Kidney glomerular epithelial cell (primary cell): ENCODE measurements at regions not wholly inside any gene's neighbourhood (a gene's known extent, or its start where the extent isn't known, plus 50 kb on each side); places are given as distances from the start of the nearest gene placed in this dataset.

Experiments
- DNase-seq: peaks from one replicate; lab custom pipeline; 2025; lab: John Stamatoyannopoulos, UW

DNA sequence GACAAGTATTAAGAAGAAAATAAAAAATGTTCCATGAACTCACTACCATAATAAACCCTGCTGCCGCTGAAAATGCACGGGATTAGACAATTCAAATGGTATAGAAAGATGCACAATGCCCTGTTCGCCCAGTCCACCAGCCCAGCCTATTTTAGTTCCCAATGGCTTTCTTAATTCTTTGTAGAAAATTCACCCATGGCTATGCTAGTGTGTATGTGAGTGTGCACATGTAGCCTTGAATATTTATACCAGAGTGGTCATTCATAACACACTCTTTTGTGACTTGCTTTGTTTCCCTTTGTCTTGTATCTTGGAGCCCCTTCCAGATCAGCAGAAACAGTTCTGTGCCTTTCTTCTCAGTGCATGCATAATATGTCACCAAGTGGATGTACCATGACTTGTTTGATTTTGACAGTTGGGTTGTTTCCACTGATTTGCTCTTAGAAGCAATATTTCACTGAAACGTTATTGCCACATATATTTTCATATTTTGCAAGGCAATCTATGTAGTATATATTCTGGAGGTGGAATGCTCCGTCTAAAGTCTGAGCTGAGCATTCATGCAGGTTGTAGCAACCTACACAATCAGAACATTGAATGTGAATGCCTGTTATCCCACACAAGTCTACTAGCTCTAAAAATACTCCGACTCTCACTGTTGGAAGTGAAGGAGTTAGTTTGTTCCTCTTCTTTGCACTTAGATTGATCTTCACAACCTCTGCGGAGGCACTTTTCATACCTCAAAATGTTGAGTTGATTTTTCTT, 383.0 kb upstream of the EEF2KMT start:
- no peak for DNase-seq

- no peak for DNase-seq
Observed at GRCh38 chr16:5479926-5480325, 382.3 kb upstream of the EEF2KMT start.

DNA sequence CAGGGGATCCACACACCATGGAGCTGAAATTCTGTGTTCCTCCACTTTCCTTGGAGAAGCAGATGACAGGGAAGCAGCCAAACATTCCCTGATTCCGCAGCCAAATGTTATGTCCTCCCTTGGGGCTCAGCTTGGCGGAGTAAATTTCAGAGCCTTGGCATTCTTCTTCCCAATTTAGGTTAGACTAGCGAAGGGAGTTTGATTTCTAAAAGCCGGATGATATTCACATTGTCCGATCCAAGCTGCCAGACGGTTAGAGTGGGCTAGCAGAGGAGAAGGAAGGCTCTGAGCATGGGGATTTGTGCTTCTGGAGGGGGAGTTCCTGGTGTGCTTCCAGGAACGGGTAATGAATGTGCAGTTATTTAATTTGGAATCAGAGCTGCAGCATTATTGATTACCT, 380.4 kb upstream of the EEF2KMT start:
- no peak for DNase-seq

DNA sequence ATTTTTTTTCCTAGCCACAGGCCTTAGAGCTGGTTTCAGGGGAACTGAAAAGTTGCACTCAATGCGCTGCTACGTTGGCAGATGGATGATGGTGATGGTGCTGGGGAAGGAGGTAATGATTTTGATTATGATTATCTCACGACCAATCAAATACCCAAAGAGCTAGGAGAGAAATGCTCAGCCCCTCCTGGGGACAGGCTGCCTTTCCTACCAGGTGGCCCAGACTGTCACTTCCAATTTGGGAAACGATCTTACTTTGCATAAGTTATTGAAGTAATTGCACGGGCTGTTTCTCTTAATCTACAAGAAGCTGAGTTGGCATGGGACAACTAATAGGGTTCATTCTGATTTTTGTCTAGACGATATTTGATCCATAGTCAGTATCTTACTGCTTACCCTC, 379.7 kb upstream of the EEF2KMT start:
- DNase-seq, result no peak

DNA sequence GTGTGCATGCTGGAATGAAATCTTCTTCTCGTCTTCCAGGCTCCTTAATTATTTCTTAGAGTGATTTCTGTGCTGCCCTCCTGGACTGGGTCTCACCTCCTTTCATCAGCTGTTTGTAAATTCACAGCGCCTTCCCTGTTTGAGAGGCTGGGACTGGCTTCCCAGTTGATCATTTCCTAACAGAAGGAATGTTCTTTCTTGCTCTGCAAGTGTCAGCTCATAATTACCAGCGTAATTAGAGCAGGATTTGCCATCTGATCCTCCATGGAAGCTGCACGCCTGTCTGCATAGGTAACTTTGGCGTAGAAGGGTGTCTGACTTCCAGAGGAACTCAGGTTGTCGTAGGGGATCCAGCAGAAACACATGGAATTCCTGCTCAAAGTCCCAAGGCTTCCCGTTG, 375.0 kb upstream of the EEF2KMT start:
- DNase-seq, result no peak

DNA sequence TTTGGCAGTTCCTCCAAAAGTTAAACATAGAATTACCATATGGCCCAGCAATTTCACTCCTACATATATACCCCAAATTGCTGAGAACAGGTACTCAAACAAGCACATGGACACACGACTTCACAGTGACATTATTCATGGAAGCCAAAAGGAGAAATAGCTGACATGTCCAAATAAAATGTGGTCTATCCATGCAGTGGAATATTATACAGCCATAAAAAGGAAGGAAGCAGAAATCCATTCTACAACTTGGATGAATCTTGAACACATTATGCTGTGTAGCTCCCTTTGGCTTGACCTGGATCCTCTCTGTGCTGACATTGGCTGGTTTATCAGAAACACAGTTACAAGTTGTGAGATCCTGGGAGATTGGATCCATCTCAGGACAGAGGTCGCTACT, 370.9 kb upstream of the EEF2KMT start:
- DNase-seq, result no peak

GRCh38 chr16:5467552-5467951, 370.0 kb upstream of the EEF2KMT start:
- no peak for DNase-seq

- no peak for DNase-seq
Observed at GRCh38 chr16:5466551-5466950, 369.0 kb upstream of the EEF2KMT start.

DNA sequence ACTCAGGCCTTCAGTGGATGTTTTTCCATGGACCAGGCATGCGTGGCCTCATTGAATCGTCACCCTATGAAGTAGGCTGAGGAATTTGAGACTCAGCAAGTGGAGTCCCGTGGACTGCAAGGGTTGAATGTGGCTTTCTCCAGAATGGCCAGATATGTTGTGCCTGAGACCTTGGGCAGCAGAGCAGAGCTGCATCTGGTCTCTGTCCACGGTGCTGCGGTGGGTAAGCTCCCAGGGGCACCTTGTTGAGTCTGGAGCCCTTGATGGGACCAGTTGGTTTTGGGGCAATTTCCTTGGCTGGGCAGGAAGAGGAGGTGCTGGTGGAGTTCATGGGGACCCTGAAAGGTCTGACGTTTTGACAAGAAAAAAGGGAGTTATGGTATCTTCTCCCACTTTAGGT, 368.1 kb upstream of the EEF2KMT start:
- no peak for DNase-seq

DNA sequence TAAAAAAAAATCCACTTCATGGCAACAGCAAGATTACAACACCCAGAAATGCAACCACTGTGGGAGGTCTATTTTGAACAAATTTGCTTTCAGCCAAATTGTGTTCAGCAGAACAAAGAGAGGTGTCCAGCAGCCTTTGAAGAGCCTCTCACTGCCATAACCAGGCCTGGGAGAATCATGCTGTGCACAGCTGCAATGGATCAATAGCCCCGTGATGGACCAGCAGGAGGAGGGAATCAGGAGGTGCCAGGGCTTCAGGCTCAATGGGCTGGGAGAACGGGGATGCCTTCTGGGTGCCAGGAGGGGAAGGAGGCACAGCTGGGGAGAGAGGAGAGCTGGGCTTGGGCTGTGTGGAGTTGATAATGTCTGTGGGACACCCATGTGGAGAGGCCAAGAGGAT, 366.2 kb upstream of the EEF2KMT start:
- no peak for DNase-seq

- DNase-seq, result no peak
Observed at GRCh38 chr16:5461574-5461973, 364.0 kb upstream of the EEF2KMT start.

GRCh38 chr16:5461141-5461540, 363.5 kb upstream of the EEF2KMT start:
- DNase-seq, result no peak

GRCh38 chr16:5460701-5461100, 363.1 kb upstream of the EEF2KMT start:
- DNase-seq, result no peak

DNA sequence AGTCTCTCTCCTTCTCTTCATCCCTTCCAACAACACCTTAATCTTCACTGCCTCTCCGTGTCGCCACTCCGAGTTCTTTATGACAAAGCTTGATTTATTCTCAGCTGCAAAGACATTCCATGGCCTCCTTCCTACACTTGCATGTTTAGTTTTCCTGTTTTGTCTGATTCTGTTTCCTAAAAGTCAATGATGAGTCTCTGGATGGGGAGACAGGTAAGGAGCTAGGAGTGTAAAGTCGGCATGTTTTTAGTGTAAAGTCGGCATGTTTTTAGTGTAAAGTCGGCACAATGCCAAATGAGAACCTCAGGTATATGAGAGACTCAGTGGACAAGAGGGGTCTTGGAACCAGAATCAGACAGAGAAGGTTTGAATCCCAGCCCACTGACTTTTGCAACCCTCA, 362.3 kb upstream of the EEF2KMT start:
- DNase-seq, result no peak

DNA sequence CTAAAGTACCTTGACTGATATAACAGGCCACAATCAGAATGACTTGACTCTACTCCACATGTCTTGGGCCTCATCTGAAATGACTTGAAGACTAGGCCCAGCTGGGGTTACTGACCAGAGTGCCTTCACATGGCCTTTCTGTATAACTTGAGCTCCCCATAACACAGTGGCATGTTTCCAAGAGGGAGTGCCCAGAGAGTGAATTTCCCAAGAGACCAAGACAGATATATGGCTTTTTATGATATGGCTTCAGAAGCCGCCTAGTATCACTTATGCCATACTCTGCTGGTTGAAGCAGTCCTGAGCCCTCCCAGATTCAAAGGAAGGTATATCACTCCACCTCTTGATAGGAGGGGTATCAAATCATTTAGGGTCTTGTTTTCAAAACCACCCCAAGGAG, 357.5 kb upstream of the EEF2KMT start:
- DNase-seq, result no peak

DNA sequence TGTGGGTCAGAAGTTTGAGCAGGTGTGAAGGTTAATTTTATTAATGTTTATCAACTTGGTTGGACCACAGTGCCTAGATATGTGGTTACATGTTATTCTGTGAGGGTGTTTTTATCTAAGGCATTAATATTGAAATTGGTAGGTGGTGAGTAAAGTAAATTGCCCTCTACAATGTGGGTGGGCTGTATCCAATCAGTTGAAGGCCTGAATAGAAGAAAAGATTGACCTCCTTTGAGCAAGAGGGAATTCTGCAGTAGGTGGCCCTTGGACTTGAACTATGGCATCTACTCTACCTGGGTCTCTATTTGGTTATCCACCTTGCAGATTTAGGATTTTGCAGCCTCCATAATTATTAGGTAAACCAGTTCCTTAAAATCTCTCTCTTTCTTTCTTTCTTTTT, 356.8 kb upstream of the EEF2KMT start:
- DNase-seq, result no peak

DNA sequence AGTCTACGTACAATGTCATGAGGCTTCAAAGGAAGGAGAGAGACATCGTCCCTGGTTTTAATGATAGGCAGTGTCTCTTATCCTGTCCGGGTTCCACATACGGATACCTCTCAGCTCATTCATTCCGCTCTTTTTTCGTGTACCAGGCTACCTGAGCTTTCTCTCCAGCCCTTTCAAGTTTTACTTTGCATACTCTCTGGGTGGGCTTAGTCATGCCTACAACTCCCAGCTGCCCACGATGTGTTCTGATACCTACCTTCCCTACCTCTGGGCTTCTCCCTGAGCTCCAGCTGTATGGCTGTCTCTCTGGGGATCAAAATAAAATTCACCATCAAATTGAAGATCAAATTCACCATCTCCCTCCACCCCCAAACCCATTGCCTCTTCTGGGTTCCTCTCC, 354.0 kb upstream of the EEF2KMT start:
- DNase-seq, result no peak

- DNase-seq, result no peak
Observed at GRCh38 chr16:5450409-5451104, 353.0 kb upstream of the EEF2KMT start.

DNA sequence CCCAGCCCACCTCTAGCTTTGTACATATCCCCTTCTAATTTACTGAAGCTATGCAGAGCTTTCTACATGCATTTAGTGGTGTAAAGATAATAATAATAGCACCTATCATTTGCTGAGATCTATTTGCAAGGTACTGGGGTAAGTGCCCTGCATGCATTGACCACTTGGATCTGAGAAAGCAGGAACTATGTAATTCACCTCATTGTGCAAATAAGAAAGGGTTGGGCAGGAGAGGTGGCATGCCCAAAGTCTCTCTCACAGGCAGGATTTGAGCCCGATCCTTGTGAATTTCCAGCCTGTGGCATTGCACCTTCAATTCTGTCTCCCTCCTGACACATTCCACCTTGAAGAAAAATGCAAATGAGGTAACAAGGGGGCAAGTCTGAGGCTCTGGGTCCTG, 352.3 kb upstream of the EEF2KMT start:
- DNase-seq, result no peak

- no peak for DNase-seq
Observed at GRCh38 chr16:5448798-5449197, 351.2 kb upstream of the EEF2KMT start.

- no peak for DNase-seq
Observed at GRCh38 chr16:5447734-5448133, 350.1 kb upstream of the EEF2KMT start.

- no peak for DNase-seq
Observed at GRCh38 chr16:5446623-5447240, 349.1 kb upstream of the EEF2KMT start.

GRCh38 chr16:5444189-5444588, 346.6 kb upstream of the EEF2KMT start:
- DNase-seq, result peak; percentile 56
